HL-60 (cell line): ENCODE measurements at regions not wholly inside any gene's neighbourhood (a gene's known extent, or its start where the extent isn't known, plus 50 kb on each side); places are given as distances from the start of the nearest gene placed in this dataset.

ENCODE experiments used
- DNase-seq, 2 experiments: peaks; one replicate each; pipeline ENCODE4 v3.0.0-alpha.2; 2010 to 2020; ENCODE audit warnings: low read depth in 1 of 2, low spot score in 1 of 2
- H3K27ac ChIP-seq: fragments of 250-450 bp; sonication (Bioruptor Pico); replicated peaks from 2 replicates; pipeline ENCODE4 v1.5.1; 2020; ENCODE audit warnings: mild to moderate bottlenecking, moderate library complexity
- H3K27me3 ChIP-seq: fragments of 250-450 bp; sonication (Bioruptor Pico); 2 replicates; pipeline ENCODE4 v1.5.1; 2021; ENCODE audit warnings: mild to moderate bottlenecking, moderate library complexity; ENCODE audit not compliant: insufficient read depth, poor library complexity, severe bottlenecking
- H3K4me3 ChIP-seq: replicated peaks from 2 replicates; pipeline ENCODE4 v1.5.1; 2011; ENCODE audit warnings: mild to moderate bottlenecking, control low read depth, low read length; ENCODE audit not compliant: insufficient read depth
- CTCF ChIP-seq: IDR thresholded peaks from one replicate; pipeline ENCODE4 v1.5.1; 2011; ENCODE audit warnings: low read length, control low read depth, inconsistent platforms; ENCODE audit not compliant: insufficient read depth
- GABPA ChIP-seq: IDR thresholded peaks from 2 replicates; pipeline ENCODE4 v1.6.1; 2012; ENCODE audit warnings: low read depth
- POLR2AphosphoS5 ChIP-seq: IDR thresholded peaks from 2 replicates; pipeline ENCODE4 v1.6.1; 2012; ENCODE audit warnings: low read depth
- REST ChIP-seq: IDR thresholded peaks from 2 replicates; pipeline ENCODE4 v1.6.1; 2012; ENCODE audit warnings: low read depth; ENCODE audit not compliant: insufficient replicate concordance
- SPI1 ChIP-seq: IDR thresholded peaks from 2 replicates; pipeline ENCODE4 v1.6.1; 2012; ENCODE audit warnings: low read depth, mild to moderate bottlenecking, borderline replicate concordance

- Histone ChIP-seq H3K27ac (no peak overlapping the region), H3K27me3 (peaks cover 5% of the 10 kb centered on the region), H3K4me3 (no peak overlapping the region)
- no peak for TF ChIP-seq CTCF
- TF ChIP-seq REST, result no peak
- TF ChIP-seq GABPA, result no peak
- no peak for TF ChIP-seq POLR2AphosphoS5
- no peak for TF ChIP-seq SPI1
- no peak for DNase-seq
Observed at GRCh38 chr1:231108516-231109302, 53.1 kb upstream of the TRIM67 start.

DNA sequence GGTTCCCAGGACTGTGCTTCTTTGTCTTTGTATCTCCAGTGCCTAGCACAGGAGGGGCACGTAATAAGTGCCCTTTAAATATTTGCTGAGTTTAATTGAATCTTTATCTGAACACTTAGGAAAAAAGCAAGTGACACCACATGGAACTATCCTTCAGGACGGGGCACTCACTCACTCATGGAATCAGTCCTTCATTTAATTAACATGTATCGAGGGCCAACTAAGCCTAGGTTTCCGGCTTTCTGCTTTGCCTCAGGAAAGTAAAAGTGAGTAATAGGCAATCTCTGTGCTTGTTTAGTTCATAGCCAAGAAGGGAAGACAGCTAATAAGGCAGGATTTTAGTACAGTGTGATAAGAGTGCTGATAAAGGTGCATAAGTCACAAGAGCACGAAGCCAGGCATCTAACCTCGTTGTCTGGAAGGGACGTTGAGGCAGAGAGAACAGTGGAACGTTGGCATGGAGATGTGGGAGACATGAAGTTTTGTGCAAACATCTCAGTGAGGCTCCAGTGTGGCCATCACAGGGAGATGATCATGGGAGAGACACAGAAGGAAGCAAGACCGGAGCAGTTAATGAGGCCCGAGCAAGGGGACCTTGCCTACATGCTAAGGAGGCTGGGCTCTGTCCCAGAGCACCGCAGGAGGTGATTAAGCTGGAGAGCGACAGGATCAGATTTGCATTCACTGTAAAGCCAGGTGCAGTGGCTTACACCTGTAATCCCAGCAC is 54.1 kb upstream of the TRIM67 start:
- H3K27ac ChIP-seq, result no peak overlapping the region
- no peak for DNase-seq
- TF ChIP-seq SPI1 (no peak), GABPA (no peak), REST (no peak), CTCF (no peak), POLR2AphosphoS5 (no peak)
- H3K27me3 ChIP-seq, result peaks cover 5% of the 10 kb centered on the region
- no peak overlapping the region for H3K4me3 ChIP-seq

GRCh38 chr1:231107151-231107550 is 54.7 kb upstream of the TRIM67 start:
- H3K27me3 ChIP-seq, result peaks cover 5% of the 10 kb centered on the region
- no peak for DNase-seq
- TF ChIP-seq CTCF, result no peak
- TF ChIP-seq GABPA, result no peak
- TF ChIP-seq POLR2AphosphoS5, result no peak
- no peak for TF ChIP-seq REST
- TF ChIP-seq SPI1, result no peak
- no peak overlapping the region for H3K27ac ChIP-seq
- no peak overlapping the region for H3K4me3 ChIP-seq
